ENCODE measurements at regions not wholly inside any gene's neighbourhood (a gene's known extent, or its start where the extent isn't known, plus 50 kb on each side); places are given as distances from the start of the nearest gene placed in this dataset.

- POLR2A ChIA-PET (ENCODE audit: unreplicated experiment) = no interaction called here
- H3K18ac ChIP-seq (ENCODE audit: low read depth, low read length) = no peak overlapping the region
- no peak overlapping the region for H2BK120ac ChIP-seq (ENCODE audit: low read depth, low read length)
- dilution Hi-C loops (cut with HindIII; ENCODE audit: low sequenced_read_pairs, unreplicated experiment) (no loop called here), in situ Hi-C loops (cut with MboI; ENCODE audit: low sequenced_read_pairs) (no loop called here), intact Hi-C loops (cut with micrococcal nuclease) (no loop called here)
- H2AK5ac ChIP-seq (ENCODE audit: low read depth, low read length) = no peak overlapping the region
- no peak overlapping the region for H3K4ac ChIP-seq (ENCODE audit: low read depth, low read length)
- H3K9me1 ChIP-seq (ENCODE audit: insufficient read depth, low read length) = peaks cover 5% of the 10 kb centered on the region; the same call in 1 of the 2 replicates
- no TSS peak for BruUV-seq (replicated peaks)
- H2BK20ac ChIP-seq (ENCODE audit: low read depth, low read length) = no peak overlapping the region
- H3K23ac ChIP-seq (ENCODE audit: low read depth, low read length) = no peak overlapping the region
- H2BK15ac ChIP-seq (ENCODE audit: low read depth, low read length) = no peak overlapping the region
- H3K4me3 ChIP-seq (ENCODE audit: insufficient read depth, low read depth, low read length) = no peak overlapping the region
- no peak overlapping the region for H3K9ac ChIP-seq (ENCODE audit: low read depth, low read length)
- TF ChIP-seq BHLHE40 (IDR thresholded peaks at IDR 0.05; ENCODE audit: low read depth, low read length) = no peak
- TF ChIP-seq CHD1 (IDR thresholded peaks at IDR 0.05; ENCODE audit: low read depth, low read length) = no peak
- TF ChIP-seq SMC3 (IDR thresholded peaks at IDR 0.05; ENCODE audit: low read depth, low read length) = no peak
- TF ChIP-seq CEBPB (IDR thresholded peaks at IDR 0.05; ENCODE audit: low read depth, low read length) = no peak
- no peak for TF ChIP-seq RCOR1 (IDR thresholded peaks at IDR 0.05; ENCODE audit: insufficient replicate concordance, low read length)
- TF ChIP-seq USF2 (IDR thresholded peaks at IDR 0.05; ENCODE audit: low read depth, low read length) = no peak
- no peak for TF ChIP-seq CTCF (conservative IDR thresholded peaks at IDR 0.05; ENCODE audit: low read depth, low read length)
- no peak for TF ChIP-seq FOS (IDR thresholded peaks at IDR 0.05; ENCODE audit: low read depth, low read length)
- TF ChIP-seq MXI1 (IDR thresholded peaks at IDR 0.05; ENCODE audit: borderline replicate concordance, low read depth, low read length) = no peak
- no peak for TF ChIP-seq MAFK (IDR thresholded peaks at IDR 0.05; ENCODE audit: low read depth, low read length)
- TF ChIP-seq MAZ (IDR thresholded peaks at IDR 0.05; ENCODE audit: borderline replicate concordance, low read depth, low read length) = no peak
- no peak for TF ChIP-seq ELK1 (IDR thresholded peaks at IDR 0.05; ENCODE audit: borderline replicate concordance, low read depth, low read length)
- no peak for TF ChIP-seq NFE2L2 (IDR thresholded peaks at IDR 0.05; ENCODE audit: low read depth, low read length)
- TF ChIP-seq RAD21 (IDR thresholded peaks at IDR 0.05; ENCODE audit: low read length) = no peak
- no peak for TF ChIP-seq POLR2A (IDR thresholded peaks at IDR 0.05; ENCODE audit: low read depth, low read length)
- TF ChIP-seq RFX5 (IDR thresholded peaks at IDR 0.05; ENCODE audit: low read depth, low read length) = no peak
- CTCF ChIA-PET = no interaction called here
- DNase-seq (no peak), ATAC-seq (ENCODE audit: low read depth) (no peak)
- H3K27ac ChIP-seq (ENCODE audit: insufficient read depth, low read length) = no peak overlapping the region
- no peaks in the 10 kb centered on the region for H3K79me1 ChIP-seq (ENCODE audit: low read depth in 1 of 2, low read length in 2 of 2)
- no peak overlapping the region for H2BK5ac ChIP-seq (ENCODE audit: low read depth, low read length, poor library complexity, severe bottlenecking)
- H4K91ac ChIP-seq (ENCODE audit: insufficient read depth, low read depth, low read length) = no peak overlapping the region
- no peaks in the 10 kb centered on the region for H3K27me3 ChIP-seq (ENCODE audit: control insufficient read depth, insufficient read depth, low read length)
- H3K14ac ChIP-seq (replicated peaks; ENCODE audit: low read depth, low read length) = no peak overlapping the region
- no peaks in the 10 kb centered on the region for H3K36me3 ChIP-seq (ENCODE audit: control insufficient read depth, insufficient read depth, low read length)
- no peak overlapping the region for H3K56ac ChIP-seq (ENCODE audit: extremely low read depth, insufficient read depth, low read length)
- H3K4me2 ChIP-seq (ENCODE audit: low read depth, low read length) = no peak overlapping the region
- no CpG with 5 or more reads among the region's 6 CpGs for WGBS, 2 experiments (ENCODE audit: extremely low coverage in 2 of 2, insufficient read length in 1 of 2)
- no peaks in the 10 kb centered on the region for H4K20me1 ChIP-seq (ENCODE audit: insufficient read depth, low read length)
- no peak overlapping the region for H2AK9ac ChIP-seq (replicated peaks; ENCODE audit: low read depth, low read length, poor library complexity)
- H4K8ac ChIP-seq (ENCODE audit: low read depth in 2 of 2, low read length in 2 of 2) = no peak overlapping the region
- H2AFZ ChIP-seq (replicated peaks; ENCODE audit: low read length, poor library complexity) = no peak overlapping the region
- H3K4me1 ChIP-seq (ENCODE audit: control insufficient read depth, insufficient read depth, low read length) = peaks cover 5% of the 10 kb centered on the region
- H3K9me3 ChIP-seq (ENCODE audit: control insufficient read depth, insufficient read depth, low read length) = peaks cover 6% of the 10 kb centered on the region; the same call in 1 of the 2 replicates
- no peak overlapping the region for H4K5ac ChIP-seq (ENCODE audit: low read depth, low read length)
These were observed 238.9 kb upstream of the NLRP1 start for GRCh38 chr17:5823219-5823618.
